NCI-H146 (cell line): ENCODE measurements at regions not wholly inside any gene's neighbourhood (a gene's known extent, or its start where the extent isn't known, plus 50 kb on each side); places are given as distances from the start of the nearest gene placed in this dataset.

Experiments used
- DNase-seq: peaks from one replicate; lab custom pipeline; 2025; lab: John Stamatoyannopoulos, UW

DNA sequence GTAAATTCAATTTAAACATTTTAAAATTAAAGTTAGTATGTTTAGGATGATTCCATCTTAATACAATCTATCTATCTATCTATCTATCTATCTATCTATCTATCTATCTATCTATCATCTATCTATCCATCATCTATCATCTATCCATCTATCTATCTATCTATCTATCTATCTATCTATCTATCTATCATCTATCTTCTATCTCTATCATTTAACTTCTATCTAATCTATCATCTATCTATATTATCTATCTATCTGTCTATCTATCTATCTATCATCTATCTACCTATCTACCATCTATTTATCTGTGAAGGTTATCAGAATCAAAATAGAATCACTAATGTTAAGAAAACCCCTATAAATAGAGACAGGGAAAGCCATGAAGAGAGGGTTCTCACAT lies 78.3 kb downstream of the RAMP3 start:
- no peak for DNase-seq

DNA sequence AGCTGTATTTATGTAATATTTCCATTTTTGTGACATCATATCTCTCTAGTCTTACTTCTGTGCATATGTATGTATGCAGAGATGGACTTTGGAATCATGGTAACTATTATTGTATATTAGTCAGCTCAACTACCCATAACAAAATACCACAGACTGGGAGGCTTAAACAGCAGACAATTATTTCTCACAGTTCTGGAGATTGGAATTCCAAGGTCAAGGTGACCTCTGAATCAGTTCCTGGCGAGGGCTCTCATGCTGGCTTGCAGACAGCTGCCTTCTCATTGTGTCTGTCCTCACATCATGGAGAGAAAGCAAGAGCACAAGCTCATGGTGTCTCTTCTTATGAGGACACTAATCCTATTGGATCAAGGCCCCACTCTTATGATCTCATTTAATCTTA lies 79.1 kb downstream of the RAMP3 start:
- DNase-seq = no peak

DNA sequence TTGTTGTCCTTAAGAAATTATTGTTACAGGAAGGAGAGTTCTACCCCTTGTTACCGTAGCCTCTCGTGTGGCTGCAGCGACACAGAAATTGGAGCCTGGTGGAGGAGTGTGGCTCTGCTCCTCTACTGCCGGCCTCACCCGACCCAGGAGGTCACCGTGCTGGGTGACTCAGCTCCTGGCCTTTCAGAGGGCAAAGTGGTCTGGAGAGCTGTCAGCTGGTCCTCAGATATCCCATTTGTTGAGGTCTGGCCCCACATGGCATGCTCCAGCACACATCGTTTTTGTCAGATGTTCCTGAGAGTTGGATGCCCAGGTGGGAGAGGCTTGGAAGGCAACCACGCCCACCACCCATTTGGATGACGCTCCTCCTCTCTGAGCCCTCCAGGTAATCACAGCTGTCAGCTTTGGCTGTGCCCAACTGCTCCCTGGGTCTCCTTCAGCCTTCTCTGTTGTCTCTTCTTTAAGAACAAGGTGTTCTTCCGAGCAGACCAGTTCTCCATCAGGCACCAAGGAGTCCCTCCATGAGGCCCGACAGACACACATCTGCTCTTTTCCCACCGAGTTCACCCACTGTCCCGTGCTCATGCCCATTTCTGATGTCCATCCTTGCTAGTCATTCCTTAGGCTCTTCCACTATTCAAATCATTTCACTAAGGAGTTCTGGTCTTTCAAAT lies 80.3 kb downstream of the RAMP3 start:
- peak; percentile 86 for DNase-seq

DNA sequence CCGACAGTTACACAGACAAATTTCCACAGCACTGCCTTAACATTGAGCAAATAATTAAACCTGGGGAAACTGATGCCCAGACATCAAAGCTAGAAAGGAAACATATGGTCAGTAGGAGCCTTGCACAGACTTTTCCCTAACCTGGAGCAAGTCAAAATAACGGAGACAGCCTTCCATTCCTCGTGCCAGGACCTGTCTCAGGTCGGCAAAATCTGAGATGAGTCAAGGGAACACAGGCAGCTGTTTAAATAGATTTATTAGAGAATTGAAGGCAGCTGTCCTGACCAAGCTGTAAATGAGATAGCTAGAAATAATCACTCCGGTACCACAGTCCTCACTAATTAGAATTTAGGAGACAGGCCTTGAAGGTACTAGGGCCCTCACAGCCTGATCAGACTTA lies 81.2 kb downstream of the RAMP3 start:
- peak; percentile 67 for DNase-seq

DNA sequence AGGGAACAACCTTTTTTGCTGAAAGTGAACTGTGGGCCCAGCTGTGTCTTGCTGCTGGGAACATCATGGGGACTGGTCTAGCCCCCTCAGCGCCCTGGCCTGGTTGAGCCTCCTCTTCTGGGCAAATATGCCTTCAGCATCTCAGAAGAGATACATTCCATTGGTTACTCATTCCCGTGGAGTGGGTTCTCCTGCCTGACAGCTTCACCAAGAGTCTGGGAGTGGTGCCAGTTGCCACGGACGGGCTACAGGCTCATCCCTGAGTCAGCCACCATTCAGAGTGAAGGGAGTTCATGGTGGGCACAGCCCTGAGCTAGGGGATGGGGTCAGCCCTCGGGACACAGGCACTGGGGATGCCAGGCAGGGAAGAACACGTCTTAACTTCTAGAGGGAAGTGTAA lies 81.9 kb downstream of the RAMP3 start:
- DNase-seq = no peak

DNA sequence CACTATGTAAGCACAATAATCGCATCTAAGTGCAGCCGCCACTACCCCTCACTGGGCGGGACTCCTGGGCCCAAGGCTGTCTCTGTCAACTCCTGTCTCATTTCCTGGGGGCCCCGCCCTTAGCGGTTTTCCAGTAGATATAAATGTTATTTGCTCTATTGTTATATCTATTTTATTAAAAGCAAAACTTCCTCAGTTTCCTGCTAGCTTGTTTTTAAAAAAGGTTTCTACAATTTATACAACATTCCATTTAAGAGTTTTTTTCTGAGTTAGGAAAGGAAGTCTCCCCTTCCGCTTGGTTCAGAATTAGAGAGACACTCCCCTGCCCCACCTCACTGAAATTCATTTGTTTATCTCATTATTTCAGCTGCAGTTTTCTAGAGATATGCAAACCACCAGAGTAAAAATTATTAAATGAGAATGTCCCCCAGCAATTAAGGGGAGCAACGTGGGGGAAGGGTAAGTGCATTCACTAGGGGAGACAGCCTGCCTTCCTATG lies 82.7 kb downstream of the RAMP3 start:
- no peak for DNase-seq

DNA sequence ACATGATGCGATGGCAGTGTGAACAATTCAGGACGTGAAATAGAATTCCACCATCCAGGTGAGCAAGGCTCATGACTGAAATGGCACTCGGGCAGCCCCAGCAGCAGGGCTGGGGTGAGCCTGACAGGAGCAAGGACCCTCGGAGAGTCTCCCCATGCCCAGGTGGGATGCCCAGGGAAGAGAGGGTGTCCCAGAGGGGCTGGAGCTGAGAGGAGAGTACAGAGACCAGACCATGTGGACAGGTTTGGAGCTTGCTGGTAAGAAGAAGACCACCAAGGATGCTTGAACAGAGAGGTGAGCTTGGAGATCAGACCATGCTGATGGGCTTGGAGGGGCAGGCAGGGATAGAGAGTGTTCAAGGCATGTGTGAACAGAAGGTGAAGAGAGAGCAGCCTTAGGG lies 83.3 kb downstream of the RAMP3 start:
- no peak for DNase-seq

DNA sequence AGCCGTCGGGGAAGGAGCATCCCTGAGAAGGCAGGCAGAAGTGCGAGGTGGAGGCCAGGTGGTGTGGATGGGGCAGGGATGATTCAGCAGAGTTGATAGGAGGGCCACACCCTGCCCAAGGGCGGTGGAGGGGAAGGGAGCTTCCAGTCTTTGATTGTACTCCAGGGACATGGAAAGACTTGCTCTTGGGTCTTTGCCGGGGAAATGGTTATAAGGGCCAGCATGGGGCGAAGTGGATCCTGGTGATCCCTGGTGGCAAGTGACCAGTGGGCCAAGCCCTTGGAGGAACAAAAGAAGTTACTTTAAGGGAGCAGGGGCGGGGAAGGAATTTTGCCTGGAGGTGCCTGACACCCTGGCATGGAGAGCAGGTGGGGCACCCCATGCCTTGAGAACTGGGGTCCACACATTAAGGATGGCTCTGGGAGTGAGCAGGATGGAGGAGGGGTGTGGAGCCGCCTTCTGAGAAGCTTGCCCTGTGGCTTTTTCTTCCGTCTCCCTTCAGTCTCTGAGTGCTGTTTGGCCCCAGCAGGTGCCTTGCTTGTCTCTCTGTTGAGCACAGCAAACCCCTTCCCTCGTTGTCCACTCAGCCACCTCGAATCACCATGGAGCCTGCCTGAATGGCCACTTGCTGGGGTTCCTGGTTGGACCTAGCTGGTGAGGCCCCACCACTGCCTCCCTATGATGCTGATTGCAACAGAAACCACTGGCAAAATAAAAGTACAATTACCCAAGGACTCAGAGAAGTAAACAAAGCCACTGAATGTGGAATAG lies 83.9 kb downstream of the RAMP3 start:
- no peak for DNase-seq

DNA sequence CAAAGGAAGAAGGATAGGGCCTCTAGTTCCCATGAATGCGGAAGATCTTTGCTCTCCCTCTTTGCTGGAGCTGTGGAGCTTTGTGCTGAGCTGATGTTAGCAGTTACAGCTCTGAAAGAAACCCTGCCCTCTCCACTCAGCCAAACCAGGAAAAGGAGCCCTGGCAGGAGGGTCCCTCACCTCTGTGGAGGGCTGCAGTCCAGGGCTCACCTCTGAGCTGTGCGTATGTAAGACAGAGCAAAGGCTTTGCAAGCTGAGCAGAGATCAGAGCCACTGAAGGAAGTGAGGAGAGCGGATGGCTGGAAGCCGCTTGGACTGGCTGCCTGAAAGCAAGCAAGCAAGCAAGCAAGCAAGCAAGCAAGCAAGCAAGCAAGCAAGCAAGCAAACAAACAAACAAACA lies 84.7 kb downstream of the RAMP3 start:
- DNase-seq = no peak

DNA sequence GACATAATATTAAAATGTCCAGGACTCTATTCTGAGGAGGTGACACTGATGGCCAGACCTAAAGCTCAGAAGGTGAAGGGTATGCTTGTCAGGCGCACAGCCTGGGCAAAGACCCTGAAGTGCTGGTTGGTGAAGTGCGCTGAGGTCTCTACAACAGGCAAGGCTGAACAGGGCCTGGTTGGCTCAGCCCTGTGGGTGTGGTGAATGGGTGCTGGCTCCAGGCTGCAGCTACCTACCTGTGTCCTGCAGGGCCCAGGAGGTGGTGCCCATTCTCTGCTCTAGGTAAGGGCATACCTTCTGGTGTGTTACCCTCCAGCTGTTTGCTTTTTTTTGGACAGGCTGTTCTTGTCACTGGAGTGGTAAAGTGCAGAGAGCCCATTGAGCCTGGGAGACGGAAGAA lies 85.1 kb downstream of the RAMP3 start:
- no peak for DNase-seq

DNA sequence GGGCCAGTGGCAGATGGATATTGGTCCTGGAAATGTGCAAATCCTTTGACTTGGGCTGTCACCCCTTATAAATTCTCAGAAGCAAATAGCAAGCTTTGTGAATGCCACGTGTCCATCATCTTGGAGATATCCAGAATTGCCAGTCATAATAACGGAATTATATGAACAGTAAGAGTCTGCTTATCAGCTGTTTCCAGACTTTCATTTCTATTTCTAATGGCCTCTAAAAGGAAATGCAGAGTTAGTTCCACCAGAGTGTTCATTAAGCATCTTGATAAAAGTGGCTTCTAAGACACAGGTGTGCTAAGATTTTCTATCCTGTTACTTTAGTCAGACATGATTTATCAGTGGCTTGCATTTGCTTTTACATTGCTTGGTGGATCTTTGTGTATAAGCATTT lies 87.4 kb downstream of the RAMP3 start:
- DNase-seq = no peak

DNA sequence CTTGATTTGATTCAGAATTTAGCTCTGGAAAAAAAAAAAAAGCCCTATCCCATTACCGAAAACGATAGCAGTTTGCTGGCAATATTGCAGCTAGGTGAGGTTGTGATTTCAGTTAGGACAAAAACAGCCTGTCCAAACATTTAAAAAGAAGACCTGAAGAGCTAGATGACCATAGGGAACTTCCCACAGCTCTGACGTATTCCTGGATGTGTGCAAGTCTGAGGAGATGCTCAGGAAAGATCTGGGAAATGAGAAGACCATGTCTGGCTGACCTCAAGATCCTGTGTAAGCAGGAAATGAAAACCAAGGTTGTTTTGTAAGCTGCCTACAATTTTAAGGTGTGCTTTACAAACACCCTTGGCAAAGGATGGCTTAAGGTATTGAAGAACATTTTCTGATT lies 88.7 kb downstream of the RAMP3 start:
- no peak for DNase-seq

DNA sequence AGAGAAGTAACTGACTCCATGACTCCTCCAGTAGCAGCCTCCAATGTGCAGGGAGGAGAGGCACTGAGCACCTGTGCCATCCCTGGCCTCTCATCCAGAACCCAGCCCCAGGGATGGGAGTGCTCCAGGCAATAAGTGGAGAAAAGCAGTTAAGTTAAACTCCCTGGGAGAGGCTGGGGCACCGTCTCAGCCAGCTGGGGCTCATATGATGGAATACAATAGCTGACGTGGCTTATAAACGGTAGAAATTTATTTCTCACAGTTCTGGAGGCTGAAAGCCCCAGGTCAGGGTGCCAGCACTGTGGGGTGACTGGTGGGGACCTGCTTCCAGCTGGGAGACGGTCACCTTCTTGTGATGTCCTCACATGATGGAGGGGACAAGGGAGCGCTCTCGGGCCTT lies 94.7 kb downstream of the RAMP3 start:
- no peak for DNase-seq

DNA sequence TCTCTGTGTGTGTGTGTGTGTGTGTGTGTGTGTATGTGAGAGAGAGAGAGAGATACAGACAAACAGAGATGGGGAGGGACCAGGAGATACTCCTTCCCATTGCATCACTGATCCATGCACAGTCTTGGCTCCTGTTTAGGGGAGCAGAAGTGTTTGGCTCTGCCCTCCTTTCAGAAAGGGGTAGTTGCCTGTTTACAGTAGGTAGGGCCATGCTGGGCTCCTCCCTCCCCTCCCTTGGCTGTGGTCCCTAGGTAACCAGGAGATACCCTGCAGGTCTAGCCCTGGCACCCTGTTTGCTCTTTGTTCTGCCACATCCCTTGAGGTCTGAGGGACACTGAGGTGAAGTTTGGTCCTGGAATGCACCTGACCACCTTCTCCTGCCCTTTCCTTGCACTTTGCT lies 95.3 kb downstream of the RAMP3 start:
- no peak for DNase-seq

DNA sequence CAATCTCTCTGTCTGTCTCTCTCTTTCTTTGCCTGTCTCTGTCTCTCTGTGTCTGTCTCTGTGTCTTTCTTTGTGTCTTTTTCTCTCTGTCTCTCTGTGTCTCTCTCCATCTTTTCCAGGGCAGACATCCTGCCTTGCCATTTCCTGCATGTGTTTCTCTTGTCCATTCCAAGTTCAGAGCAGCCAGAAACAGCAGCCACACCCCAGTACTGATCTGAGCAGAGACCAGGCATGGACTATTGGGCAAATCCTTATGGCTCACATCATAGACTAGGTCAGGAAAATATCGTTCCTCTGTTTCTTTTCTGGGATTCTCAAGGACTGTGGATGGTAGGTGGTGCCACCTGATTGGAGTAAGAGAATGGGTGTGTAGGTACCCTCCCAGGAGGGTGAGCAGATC lies 95.8 kb downstream of the RAMP3 start:
- no peak for DNase-seq

DNA sequence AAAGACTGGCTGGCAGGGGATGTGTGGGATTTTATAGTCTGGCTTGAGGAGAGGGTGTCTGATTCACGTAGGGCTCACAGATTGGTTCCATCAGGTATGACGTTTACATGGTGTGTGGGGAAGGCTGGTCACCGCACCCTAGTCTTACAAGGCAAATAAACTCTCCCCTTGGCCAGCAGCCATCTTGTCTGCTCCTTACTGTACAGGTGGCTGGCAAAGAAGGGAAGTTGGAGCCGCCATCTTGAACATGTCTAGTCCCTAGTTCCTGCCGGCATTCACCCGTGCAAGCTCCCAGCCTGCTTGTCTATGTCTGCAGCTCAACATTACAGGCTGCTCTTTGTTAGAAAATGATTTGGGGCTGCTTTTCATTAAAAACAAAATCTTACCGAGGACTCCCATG lies 97.6 kb downstream of the RAMP3 start:
- no peak for DNase-seq

DNA sequence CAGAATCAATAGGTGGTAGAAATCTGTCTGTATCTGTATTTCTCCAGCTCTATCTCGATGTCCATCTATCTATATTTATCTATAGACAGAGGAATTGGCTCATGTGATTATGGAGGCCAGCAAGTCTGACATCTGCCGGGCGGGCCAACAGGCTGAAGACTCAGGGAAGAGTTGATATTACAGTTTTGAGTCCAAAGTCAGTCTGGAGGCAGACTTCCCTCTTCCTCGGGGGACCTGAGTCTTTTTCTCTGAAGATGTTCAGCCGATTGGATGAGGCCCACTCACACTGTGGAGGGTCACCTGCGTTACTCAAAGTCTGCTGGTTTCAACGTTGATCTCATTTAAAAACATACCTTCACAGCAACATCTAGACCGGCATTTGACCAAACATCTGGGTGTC lies 98.7 kb downstream of the RAMP3 start:
- DNase-seq = no peak

DNA sequence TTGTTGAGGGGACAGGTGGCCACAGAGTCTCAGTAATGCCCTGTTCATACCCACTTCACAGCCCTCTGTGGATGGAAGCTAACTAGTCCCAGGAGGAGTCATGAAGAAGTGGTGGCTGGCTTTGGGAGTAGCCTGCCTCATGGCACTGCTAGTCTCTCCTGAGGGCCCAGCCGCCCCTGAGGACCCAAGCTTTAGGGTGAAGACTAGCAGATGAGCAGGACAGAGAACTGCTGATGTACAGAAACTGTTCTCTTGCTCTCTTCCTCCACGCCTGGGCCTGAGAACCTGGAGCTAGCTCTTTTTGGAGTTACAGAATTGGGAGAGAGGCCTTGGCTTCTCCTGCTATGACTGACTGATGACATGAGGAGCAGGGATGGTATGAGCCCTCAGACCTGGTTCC lies 99.2 kb downstream of the RAMP3 start:
- DNase-seq = no peak

DNA sequence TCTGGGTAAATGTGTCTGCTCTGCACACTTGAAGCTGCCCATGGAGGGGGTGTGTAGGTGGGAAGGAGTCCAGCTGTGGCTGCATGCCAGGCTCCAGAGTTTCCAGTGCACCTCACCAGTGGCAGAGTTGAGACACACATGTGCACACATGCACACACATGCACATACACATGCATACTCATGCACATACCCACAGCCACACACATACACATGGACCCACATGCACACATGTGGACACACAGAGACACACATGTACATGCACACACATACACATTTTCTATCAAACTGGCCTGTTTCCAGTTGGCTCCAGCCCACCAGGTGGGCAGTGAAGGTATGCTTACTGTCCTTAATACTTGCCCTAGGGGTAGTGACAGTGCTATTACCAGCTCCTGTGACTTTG lies 99.7 kb downstream of the RAMP3 start:
- DNase-seq = no peak

DNA sequence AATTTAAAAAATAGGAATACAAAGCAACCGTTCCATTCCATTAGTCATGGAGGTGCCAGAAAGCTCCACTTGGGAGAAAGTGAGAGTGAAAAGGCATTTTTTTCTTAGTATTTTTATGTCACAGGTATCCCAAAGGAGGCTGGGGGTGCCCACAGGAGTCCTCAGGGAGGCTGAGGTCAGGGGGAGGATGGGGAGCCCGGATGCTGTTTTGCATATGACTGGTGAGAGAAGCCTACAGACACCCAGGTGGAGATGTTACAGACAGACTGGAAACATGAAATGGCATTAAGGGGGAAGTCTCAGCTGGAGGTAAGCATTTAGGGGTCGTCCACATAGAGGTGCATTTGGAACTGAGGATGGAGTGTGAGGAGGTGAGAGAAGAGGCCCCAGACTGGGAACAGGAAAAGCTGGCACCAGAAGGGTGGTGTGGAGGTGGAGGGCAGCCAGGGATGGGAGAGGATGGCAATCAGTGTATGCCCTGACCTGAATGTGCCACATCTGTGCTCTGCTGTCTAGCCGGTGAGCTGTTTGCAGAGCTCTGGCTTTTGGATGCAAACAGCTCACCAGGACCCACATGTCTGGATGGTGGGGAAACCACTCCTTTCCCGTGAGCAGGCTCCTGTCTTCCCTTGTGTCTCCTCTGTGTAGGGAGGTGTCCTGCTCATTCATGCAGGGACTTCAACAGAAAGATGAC lies 101.1 kb downstream of the RAMP3 start:
- no peak for DNase-seq

DNA sequence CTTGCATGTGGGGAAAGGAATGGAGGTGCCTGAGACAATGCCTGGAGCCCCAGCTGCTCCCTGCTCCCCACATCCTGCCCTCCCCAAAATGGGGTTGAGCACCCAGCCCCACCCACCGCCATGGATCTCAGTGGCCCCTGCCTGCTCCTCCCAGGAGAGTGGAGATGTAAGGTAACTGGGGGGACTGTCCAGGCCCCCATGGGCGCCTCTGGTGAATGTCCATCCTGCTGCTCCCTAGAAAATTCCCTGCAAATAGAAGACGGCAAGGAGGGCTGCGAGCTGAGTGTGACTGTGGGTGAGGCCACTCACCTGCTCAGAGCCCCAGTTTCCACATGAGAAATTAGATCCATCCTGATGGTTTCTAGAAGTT lies 101.6 kb downstream of the RAMP3 start:
- no peak for DNase-seq

DNA sequence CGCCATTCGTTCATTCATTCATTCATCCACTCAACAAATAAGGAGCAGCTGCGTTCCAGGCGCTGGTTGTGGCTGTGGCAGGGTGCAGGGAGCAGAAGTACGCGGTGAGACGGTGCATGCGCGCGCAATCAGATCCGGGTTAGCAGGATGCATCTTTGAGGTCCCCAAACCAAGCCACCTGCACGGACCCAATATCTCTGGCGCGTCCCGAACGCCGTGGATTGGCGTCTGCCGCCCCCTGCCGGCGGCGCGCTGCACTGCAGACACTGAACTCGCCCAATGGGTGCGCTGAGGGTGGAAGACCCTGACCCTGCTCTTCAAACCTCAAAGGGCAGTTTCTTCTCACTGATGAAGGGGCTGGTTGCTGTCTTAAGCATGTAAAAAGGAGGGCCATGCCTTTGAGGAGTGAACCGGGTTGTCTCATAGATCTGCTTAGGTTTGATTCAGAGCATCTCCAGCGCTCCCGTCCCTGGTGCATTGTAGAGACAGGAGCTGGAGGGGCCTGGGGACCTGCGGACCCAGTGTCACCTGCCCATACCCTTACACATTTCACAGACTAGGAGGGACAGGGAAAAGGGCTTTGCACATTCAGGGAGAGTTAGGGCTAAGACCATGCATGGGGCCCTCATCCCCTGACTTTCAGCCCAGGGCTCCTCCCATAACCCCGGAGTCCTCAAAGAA lies 102.5 kb downstream of the RAMP3 start:
- DNase-seq = peak; percentile 71

DNA sequence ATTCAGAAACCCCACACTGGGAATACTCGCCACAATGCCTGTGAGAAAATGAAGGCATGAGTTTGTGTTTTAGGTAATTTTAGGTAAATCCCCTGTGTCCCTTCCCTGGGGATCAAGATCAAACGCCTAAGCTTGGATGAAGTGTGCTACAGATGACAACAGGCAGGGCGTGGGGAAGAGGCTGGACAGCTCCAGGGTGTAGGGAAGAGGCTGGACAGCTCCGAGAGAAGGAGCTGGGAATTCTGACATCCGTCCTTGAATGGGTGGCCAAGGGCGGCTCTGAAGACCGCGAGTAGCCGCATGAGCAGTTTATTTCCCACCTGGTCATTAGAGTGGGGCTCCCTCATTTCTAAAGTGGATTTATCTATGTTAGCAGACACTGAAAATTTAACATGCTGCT lies 109.7 kb downstream of the RAMP3 start:
- DNase-seq = no peak
